Liver (tissue), 8 donors: ENCODE measurements at regions not wholly inside any gene's neighbourhood (a gene's known extent, or its start where the extent isn't known, plus 50 kb on each side); places are given as distances from the start of the nearest gene placed in this dataset.

Experiments
- DNase-seq: peaks from one replicate; pipeline ENCODE4 v3.0.0-alpha.2; 2017; ENCODE audit warnings: low spot score
- H3K27ac ChIP-seq, 2 donors: one replicate each; pipeline ENCODE4 v1.7.0; 2013; ENCODE audit warnings: inconsistent platforms in 2 of 2, low read length in 2 of 2, control low read depth in 1 of 2, low read depth in 1 of 2, mild to moderate bottlenecking in 1 of 2
- H3K27me3 ChIP-seq, 4 donors: one replicate each; pipeline versions ENCODE4 v1.6.1 to v1.7.0; 2013; ENCODE audit warnings: low read length in 3 of 4, inconsistent platforms in 1 of 4, mild to moderate bottlenecking in 1 of 4, moderate library complexity in 1 of 4; ENCODE audit not compliant: control insufficient read depth in 4 of 4, insufficient read depth in 4 of 4
- H3K36me3 ChIP-seq, 4 donors: one replicate each; pipeline versions ENCODE4 v1.6.1 to v1.7.0; 2013; ENCODE audit warnings: low read length in 3 of 4, mild to moderate bottlenecking in 3 of 4, low read depth in 1 of 4, moderate library complexity in 1 of 4; ENCODE audit not compliant: control insufficient read depth in 4 of 4, insufficient read depth in 3 of 4
- H3K4me1 ChIP-seq, 4 donors: one replicate each; pipeline versions ENCODE4 v1.6.1 to v1.7.0; 2013; ENCODE audit warnings: low read length in 3 of 4, mild to moderate bottlenecking in 3 of 4, moderate library complexity in 1 of 4; ENCODE audit not compliant: control insufficient read depth in 4 of 4, insufficient read depth in 4 of 4
- H3K4me3 ChIP-seq, 3 donors: one replicate each; pipeline versions ENCODE4 v1.6.1 to v1.7.0; 2013; ENCODE audit warnings: low read length in 3 of 3, control low read depth in 1 of 3, low read depth in 1 of 3, mild to moderate bottlenecking in 1 of 3
- H3K9ac ChIP-seq, 2 donors: one replicate each; pipeline ENCODE4 v1.7.0; 2013; ENCODE audit warnings: low read length in 2 of 2, mild to moderate bottlenecking in 2 of 2, moderate library complexity in 2 of 2, control low read depth in 1 of 2, low read depth in 1 of 2
- H3K9me3 ChIP-seq, 4 donors: one replicate each; pipeline versions ENCODE4 v1.6.1 to v1.7.0; 2013; ENCODE audit warnings: low read length in 3 of 4; ENCODE audit not compliant: control insufficient read depth in 4 of 4
- ATF3 ChIP-seq: IDR thresholded peaks from 2 replicates; pipeline ENCODE4 v1.6.1; 2016; ENCODE audit warnings: antibody characterized with exemption
- CTCF ChIP-seq: fragments of 150-350 bp; IDR thresholded peaks from 2 replicates; pipeline ENCODE4 v1.5.1; 2017; ENCODE audit warnings: improper control_type of control experiment, low read depth, low read length; ENCODE audit not compliant: missing input control
- EGR1 ChIP-seq, 2 donors: IDR thresholded peaks; 2 replicates each; pipeline ENCODE4 v1.6.1; 2016 to 2018; ENCODE audit warnings: antibody characterized with exemption in 2 of 2, low read depth in 2 of 2
- FOXA1 ChIP-seq: IDR thresholded peaks from 2 replicates; pipeline ENCODE4 v1.6.1; 2016; ENCODE audit warnings: antibody characterized with exemption
- FOXA2 ChIP-seq: IDR thresholded peaks from 2 replicates; pipeline ENCODE4 v1.6.1; 2016; ENCODE audit warnings: antibody characterized with exemption
- GABPA ChIP-seq, 2 donors: IDR thresholded peaks in 1 of 2; conservative IDR thresholded peaks in 1 of 2; 2 replicates each; pipeline ENCODE4 v1.6.1; 2016; ENCODE audit warnings: antibody characterized with exemption in 2 of 2, mild to moderate bottlenecking in 1 of 2, moderate library complexity in 1 of 2
- HNF4A ChIP-seq, 2 donors: conservative IDR thresholded peaks; 2 replicates each; pipeline ENCODE4 v1.6.1; 2016; ENCODE audit warnings: antibody characterized with exemption in 2 of 2, mild to moderate bottlenecking in 2 of 2
- HNF4G ChIP-seq: IDR thresholded peaks from 2 replicates; pipeline ENCODE4 v1.6.1; 2016; ENCODE audit warnings: antibody characterized with exemption
- JUND ChIP-seq, 2 donors: IDR thresholded peaks; 2 replicates each; pipeline ENCODE4 v1.6.1; 2016; ENCODE audit warnings: antibody characterized with exemption in 2 of 2
- NR2F2 ChIP-seq: IDR thresholded peaks from 2 replicates; pipeline ENCODE4 v1.6.1; 2016; ENCODE audit warnings: antibody characterized with exemption
- RAD21 ChIP-seq, 2 donors: IDR thresholded peaks; 2 replicates each; pipeline ENCODE4 v1.6.1; 2016; ENCODE audit warnings: antibody characterized with exemption in 2 of 2, mild to moderate bottlenecking in 2 of 2
- RXRA ChIP-seq, 2 donors: IDR thresholded peaks; 2 replicates each; pipeline ENCODE4 v1.6.1; 2017 to 2018; ENCODE audit warnings: antibody characterized with exemption in 2 of 2, mild to moderate bottlenecking in 1 of 2
- SP1 ChIP-seq: IDR thresholded peaks from 2 replicates; pipeline ENCODE4 v1.6.1; 2018; ENCODE audit warnings: antibody characterized with exemption, mild to moderate bottlenecking
- TAF1 ChIP-seq: conservative IDR thresholded peaks from 2 replicates; pipeline ENCODE4 v1.6.1; 2016; ENCODE audit warnings: antibody characterized with exemption, mild to moderate bottlenecking
- YY1 ChIP-seq: IDR thresholded peaks from 2 replicates; pipeline ENCODE4 v1.6.1; 2016; ENCODE audit warnings: antibody characterized with exemption, mild to moderate bottlenecking
- WGBS: extraction: QIAGEN DNeasy Blood & Tissue Kit; methylation state at CpG from one replicate; pipeline ENCODE4 v1.1.7; 2013; 5-methylcytosine and 5-hydroxymethylcytosine counted together
- TF ChIP-seq, protein P1 (sequence below): IDR thresholded peaks from 2 replicates; pipeline ENCODE4 v1.6.1; 2016; ENCODE audit warnings: antibody characterized with exemption, mild to moderate bottlenecking
- TF ChIP-seq, protein P2 (sequence below): IDR thresholded peaks from 2 replicates; pipeline ENCODE4 v1.6.1; 2016; ENCODE audit warnings: antibody characterized with exemption
- TF ChIP-seq, protein P3 (sequence below): IDR thresholded peaks from 2 replicates; pipeline ENCODE4 v1.6.1; 2016; ENCODE audit warnings: antibody characterized with exemption
- donor health status: healthy.
- donor health status: healthy.
- donor health status: healthy.
- donor health status: healthy.
- donor health status: healthy.

- Histone ChIP-seq H3K27me3 (no peaks in the 10 kb centered on the region), H3K9me3 (no peaks in the 10 kb centered on the region), H3K27ac (no peak overlapping the region), H3K36me3 (no peaks in the 10 kb centered on the region), H3K9ac (no peak overlapping the region), H3K4me3 (no peak overlapping the region), H3K4me1 (no peaks in the 10 kb centered on the region)
- TF ChIP-seq NR2F2 (no peak), RXRA (IDR thresholded peaks at IDR 0.05) (no peak), GABPA (IDR thresholded peaks at IDR 0.05 in 1 of 2, conservative IDR thresholded peaks at IDR 0.05 in 1 of 2) (no peak), TAF1 (no peak), FOXA1 (no peak), FOXA2 (no peak), ATF3 (no peak), YY1 (no peak), SP1 (no peak), RAD21 (IDR thresholded peaks at IDR 0.05) (no peak), HNF4G (no peak), CTCF (no peak)
- TF ChIP-seq, protein P1, sequence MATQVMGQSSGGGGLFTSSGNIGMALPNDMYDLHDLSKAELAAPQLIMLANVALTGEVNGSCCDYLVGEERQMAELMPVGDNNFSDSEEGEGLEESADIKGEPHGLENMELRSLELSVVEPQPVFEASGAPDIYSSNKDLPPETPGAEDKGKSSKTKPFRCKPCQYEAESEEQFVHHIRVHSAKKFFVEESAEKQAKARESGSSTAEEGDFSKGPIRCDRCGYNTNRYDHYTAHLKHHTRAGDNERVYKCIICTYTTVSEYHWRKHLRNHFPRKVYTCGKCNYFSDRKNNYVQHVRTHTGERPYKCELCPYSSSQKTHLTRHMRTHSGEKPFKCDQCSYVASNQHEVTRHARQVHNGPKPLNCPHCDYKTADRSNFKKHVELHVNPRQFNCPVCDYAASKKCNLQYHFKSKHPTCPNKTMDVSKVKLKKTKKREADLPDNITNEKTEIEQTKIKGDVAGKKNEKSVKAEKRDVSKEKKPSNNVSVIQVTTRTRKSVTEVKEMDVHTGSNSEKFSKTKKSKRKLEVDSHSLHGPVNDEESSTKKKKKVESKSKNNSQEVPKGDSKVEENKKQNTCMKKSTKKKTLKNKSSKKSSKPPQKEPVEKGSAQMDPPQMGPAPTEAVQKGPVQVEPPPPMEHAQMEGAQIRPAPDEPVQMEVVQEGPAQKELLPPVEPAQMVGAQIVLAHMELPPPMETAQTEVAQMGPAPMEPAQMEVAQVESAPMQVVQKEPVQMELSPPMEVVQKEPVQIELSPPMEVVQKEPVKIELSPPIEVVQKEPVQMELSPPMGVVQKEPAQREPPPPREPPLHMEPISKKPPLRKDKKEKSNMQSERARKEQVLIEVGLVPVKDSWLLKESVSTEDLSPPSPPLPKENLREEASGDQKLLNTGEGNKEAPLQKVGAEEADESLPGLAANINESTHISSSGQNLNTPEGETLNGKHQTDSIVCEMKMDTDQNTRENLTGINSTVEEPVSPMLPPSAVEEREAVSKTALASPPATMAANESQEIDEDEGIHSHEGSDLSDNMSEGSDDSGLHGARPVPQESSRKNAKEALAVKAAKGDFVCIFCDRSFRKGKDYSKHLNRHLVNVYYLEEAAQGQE = no peak
- DNase-seq = no peak
- WGBS = 81% methylated on average over 1 of the region's 1 CpG
These were observed 379.3 kb upstream of the PCDH15 start for GRCh38 chr10:55180357-55180756.

DNA sequence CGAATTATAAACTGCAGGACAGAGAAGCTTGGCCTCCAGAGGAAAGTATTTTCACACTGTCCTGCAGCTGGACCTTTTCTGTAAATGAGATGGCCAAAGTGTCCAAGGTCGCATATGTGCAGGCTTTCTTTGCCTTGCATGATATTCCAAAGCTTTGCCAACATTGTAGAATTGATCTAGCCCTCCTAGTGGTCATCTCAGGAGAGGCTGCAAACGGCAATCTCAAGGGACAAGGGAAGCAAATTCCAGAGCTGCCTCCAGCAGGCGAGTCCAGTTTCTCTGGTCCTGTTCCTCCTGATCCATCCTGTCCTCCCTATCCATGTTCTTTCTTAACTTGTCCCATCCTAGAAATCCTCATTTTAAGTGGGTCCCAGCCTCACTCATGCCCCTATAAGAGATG lies 373.4 kb upstream of the PCDH15 start:
- Histone ChIP-seq H3K27me3 (peaks cover 0 to 5% (median 0%) of the 10 kb centered on the region in 4 donors), H3K27ac (no peak overlapping the region), H3K36me3 (no peaks in the 10 kb centered on the region), H3K4me3 (no peak overlapping the region), H3K9me3 (no peaks in the 10 kb centered on the region), H3K4me1 (no peaks in the 10 kb centered on the region), H3K9ac (no peak overlapping the region)
- WGBS = 37% methylated on average over 4 of the region's 4 CpGs
- DNase-seq = no peak
- no peak for TF ChIP-seq YY1
- TF ChIP-seq HNF4A (conservative IDR thresholded peaks at IDR 0.05) = no peak
- TF ChIP-seq FOXA1 = no peak
- no peak for TF ChIP-seq JUND (IDR thresholded peaks at IDR 0.05)
- TF ChIP-seq HNF4G = no peak
- TF ChIP-seq CTCF = no peak
- no peak for TF ChIP-seq RXRA (IDR thresholded peaks at IDR 0.05)
- TF ChIP-seq SP1 = no peak
- TF ChIP-seq EGR1 (IDR thresholded peaks at IDR 0.05; ENCODE audit: low read depth in 2 of 2) = no peak
- TF ChIP-seq, protein P1 = no peak
- no peak for TF ChIP-seq ATF3
- TF ChIP-seq, protein P2, sequence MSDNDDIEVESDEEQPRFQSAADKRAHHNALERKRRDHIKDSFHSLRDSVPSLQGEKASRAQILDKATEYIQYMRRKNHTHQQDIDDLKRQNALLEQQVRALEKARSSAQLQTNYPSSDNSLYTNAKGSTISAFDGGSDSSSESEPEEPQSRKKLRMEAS = no peak
- TF ChIP-seq GABPA (IDR thresholded peaks at IDR 0.05 in 1 of 2, conservative IDR thresholded peaks at IDR 0.05 in 1 of 2) = no peak
- TF ChIP-seq, protein P3, sequence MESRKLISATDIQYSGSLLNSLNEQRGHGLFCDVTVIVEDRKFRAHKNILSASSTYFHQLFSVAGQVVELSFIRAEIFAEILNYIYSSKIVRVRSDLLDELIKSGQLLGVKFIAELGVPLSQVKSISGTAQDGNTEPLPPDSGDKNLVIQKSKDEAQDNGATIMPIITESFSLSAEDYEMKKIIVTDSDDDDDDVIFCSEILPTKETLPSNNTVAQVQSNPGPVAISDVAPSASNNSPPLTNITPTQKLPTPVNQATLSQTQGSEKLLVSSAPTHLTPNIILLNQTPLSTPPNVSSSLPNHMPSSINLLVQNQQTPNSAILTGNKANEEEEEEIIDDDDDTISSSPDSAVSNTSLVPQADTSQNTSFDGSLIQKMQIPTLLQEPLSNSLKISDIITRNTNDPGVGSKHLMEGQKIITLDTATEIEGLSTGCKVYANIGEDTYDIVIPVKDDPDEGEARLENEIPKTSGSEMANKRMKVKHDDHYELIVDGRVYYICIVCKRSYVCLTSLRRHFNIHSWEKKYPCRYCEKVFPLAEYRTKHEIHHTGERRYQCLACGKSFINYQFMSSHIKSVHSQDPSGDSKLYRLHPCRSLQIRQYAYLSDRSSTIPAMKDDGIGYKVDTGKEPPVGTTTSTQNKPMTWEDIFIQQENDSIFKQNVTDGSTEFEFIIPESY = no peak
- no peak for TF ChIP-seq TAF1
- TF ChIP-seq RAD21 (IDR thresholded peaks at IDR 0.05) = no peak
- no peak for TF ChIP-seq NR2F2
